Peyer's patch (tissue), 4 donors: ENCODE measurements at regions not wholly inside any gene's neighbourhood (a gene's known extent, or its start where the extent isn't known, plus 50 kb on each side); places are given as distances from the start of the nearest gene placed in this dataset.

Experiments used
- POLR2A ChIP-seq, 2 donors: fragments of 450-650 bp; IDR thresholded peaks; one replicate each; pipeline ENCODE4 v1.5.1; 2017; ENCODE audit warnings: antibody characterized with exemption in 2 of 2, mild to moderate bottlenecking in 2 of 2, moderate library complexity in 2 of 2
- TF ChIP-seq, protein P1 (sequence below), 6 experiments: fragments of 450-650 bp in 4 of 6; fragments of 200-600 bp in 2 of 6; sonication (generic) in 1 of 6; IDR thresholded peaks; one replicate each; pipeline ENCODE4 v1.5.1; 2017 to 2019; ENCODE audit warnings: antibody characterized with exemption in 6 of 6, mild to moderate bottlenecking in 3 of 6, moderate library complexity in 1 of 6

DNA sequence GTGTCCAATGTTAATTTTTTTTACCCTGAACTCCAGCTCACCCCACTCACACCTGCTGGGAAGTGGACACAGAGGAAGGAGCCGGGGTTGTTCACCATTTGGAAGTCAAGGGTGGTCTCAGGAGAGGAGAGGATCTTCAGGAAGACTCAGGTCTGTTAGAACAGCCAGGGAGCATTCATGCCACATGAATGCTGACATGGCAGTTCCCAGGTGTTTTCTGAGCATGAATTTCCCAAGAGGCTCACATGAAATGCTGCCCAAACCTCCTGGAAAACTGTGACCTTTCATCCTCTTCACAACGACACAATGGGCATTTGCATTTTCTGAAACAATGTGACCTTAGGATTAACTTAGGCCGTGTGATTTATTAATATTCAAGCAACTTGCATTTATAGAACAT lies 2409.2 kb downstream of the TP53TG3F start:
- TF ChIP-seq, protein P1, sequence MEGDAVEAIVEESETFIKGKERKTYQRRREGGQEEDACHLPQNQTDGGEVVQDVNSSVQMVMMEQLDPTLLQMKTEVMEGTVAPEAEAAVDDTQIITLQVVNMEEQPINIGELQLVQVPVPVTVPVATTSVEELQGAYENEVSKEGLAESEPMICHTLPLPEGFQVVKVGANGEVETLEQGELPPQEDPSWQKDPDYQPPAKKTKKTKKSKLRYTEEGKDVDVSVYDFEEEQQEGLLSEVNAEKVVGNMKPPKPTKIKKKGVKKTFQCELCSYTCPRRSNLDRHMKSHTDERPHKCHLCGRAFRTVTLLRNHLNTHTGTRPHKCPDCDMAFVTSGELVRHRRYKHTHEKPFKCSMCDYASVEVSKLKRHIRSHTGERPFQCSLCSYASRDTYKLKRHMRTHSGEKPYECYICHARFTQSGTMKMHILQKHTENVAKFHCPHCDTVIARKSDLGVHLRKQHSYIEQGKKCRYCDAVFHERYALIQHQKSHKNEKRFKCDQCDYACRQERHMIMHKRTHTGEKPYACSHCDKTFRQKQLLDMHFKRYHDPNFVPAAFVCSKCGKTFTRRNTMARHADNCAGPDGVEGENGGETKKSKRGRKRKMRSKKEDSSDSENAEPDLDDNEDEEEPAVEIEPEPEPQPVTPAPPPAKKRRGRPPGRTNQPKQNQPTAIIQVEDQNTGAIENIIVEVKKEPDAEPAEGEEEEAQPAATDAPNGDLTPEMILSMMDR (IDR thresholded peaks at IDR 0.05), result no peak
- TF ChIP-seq POLR2A (IDR thresholded peaks at IDR 0.05), result no peak
